Panc1 (cell line): ENCODE measurements at regions not wholly inside any gene's neighbourhood (a gene's known extent, or its start where the extent isn't known, plus 50 kb on each side); places are given as distances from the start of the nearest gene placed in this dataset.

Experiments
- CTCF ChIP-seq: fragments of 450-650 bp; IDR thresholded peaks from 2 replicates; pipeline ENCODE4 v1.5.1; 2017; ENCODE audit warnings: mild to moderate bottlenecking
- POLR2AphosphoS5 ChIP-seq: IDR thresholded peaks from 2 replicates; pipeline ENCODE4 v1.6.1; 2012; ENCODE audit warnings: mild to moderate bottlenecking, low read depth, low read length, moderate library complexity
- TF ChIP-seq, protein P1 (sequence below), 2 experiments: IDR thresholded peaks; 2 replicates each; pipeline ENCODE4 v1.6.1; 2011 to 2012; ENCODE audit warnings: low read depth in 2 of 2, control low read depth in 1 of 2, low read length in 1 of 2, mild to moderate bottlenecking in 1 of 2, moderate library complexity in 1 of 2; ENCODE audit not compliant: insufficient read depth in 1 of 2

GRCh38 chr6:1217396-1217795 lies 94.5 kb upstream of the FOXQ1 start:
- TF ChIP-seq CTCF (no peak), POLR2AphosphoS5 (no peak)
- TF ChIP-seq, protein P1, sequence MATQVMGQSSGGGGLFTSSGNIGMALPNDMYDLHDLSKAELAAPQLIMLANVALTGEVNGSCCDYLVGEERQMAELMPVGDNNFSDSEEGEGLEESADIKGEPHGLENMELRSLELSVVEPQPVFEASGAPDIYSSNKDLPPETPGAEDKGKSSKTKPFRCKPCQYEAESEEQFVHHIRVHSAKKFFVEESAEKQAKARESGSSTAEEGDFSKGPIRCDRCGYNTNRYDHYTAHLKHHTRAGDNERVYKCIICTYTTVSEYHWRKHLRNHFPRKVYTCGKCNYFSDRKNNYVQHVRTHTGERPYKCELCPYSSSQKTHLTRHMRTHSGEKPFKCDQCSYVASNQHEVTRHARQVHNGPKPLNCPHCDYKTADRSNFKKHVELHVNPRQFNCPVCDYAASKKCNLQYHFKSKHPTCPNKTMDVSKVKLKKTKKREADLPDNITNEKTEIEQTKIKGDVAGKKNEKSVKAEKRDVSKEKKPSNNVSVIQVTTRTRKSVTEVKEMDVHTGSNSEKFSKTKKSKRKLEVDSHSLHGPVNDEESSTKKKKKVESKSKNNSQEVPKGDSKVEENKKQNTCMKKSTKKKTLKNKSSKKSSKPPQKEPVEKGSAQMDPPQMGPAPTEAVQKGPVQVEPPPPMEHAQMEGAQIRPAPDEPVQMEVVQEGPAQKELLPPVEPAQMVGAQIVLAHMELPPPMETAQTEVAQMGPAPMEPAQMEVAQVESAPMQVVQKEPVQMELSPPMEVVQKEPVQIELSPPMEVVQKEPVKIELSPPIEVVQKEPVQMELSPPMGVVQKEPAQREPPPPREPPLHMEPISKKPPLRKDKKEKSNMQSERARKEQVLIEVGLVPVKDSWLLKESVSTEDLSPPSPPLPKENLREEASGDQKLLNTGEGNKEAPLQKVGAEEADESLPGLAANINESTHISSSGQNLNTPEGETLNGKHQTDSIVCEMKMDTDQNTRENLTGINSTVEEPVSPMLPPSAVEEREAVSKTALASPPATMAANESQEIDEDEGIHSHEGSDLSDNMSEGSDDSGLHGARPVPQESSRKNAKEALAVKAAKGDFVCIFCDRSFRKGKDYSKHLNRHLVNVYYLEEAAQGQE (IDR thresholded peaks at IDR 0.05; ENCODE audit: insufficient read depth in 1 of 2, low read depth in 2 of 2, low read length in 1 of 2): no peak
